ENCODE measurements at regions not wholly inside any gene's neighbourhood (a gene's known extent, or its start where the extent isn't known, plus 50 kb on each side); places are given as distances from the start of the nearest gene placed in this dataset.

DNA sequence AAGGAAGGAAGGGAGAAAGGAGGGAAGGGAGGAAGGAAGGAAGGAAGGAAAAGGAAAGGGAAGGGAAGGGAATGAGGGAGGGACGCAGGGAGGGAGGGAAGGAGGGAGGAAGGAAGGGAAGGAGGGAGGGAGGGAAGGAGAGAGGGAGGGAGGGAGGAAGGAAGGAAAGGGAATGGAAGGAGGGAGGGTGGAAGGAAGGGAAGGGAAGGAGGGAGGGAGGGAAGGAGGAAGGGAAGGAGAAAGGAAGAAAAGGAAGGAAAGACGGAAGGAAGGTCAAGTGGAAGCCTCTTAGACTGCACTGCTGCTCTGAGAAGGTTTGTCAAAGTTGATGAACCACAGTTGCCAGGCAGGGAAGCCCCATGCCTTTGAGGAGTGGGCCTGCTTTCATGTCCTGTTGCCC lies 324.3 kb upstream of the ZFP64 start:
- DNase-seq (no peak), ATAC-seq (ENCODE audit: insufficient read depth, low read depth) (no peak)
- peaks cover 5% of the 10 kb centered on the region for H3K27me3 ChIP-seq (ENCODE audit: insufficient read depth, low read length, poor library complexity)
- no peaks in the 10 kb centered on the region for H3K9me3 ChIP-seq (ENCODE audit: insufficient read depth, low read length, severe bottlenecking)
- H3K9ac ChIP-seq (ENCODE audit: low read depth, low read length) = no peak overlapping the region
- H4K20me1 ChIP-seq (ENCODE audit: insufficient read depth, low read length) = no peaks in the 10 kb centered on the region
- no peak overlapping the region for H3K4me2 ChIP-seq (ENCODE audit: insufficient read depth, low read length)
- no peaks in the 10 kb centered on the region for H3K79me2 ChIP-seq (ENCODE audit: insufficient read depth, low read length)
- H3K27ac ChIP-seq (ENCODE audit: low read length) = no peak overlapping the region
- H3K4me1 ChIP-seq (ENCODE audit: insufficient read depth, low read length) = no peaks in the 10 kb centered on the region
- H3K36me3 ChIP-seq (ENCODE audit: insufficient read depth, low read length) = no peaks in the 10 kb centered on the region
- TF ChIP-seq, protein P1, sequence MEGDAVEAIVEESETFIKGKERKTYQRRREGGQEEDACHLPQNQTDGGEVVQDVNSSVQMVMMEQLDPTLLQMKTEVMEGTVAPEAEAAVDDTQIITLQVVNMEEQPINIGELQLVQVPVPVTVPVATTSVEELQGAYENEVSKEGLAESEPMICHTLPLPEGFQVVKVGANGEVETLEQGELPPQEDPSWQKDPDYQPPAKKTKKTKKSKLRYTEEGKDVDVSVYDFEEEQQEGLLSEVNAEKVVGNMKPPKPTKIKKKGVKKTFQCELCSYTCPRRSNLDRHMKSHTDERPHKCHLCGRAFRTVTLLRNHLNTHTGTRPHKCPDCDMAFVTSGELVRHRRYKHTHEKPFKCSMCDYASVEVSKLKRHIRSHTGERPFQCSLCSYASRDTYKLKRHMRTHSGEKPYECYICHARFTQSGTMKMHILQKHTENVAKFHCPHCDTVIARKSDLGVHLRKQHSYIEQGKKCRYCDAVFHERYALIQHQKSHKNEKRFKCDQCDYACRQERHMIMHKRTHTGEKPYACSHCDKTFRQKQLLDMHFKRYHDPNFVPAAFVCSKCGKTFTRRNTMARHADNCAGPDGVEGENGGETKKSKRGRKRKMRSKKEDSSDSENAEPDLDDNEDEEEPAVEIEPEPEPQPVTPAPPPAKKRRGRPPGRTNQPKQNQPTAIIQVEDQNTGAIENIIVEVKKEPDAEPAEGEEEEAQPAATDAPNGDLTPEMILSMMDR (IDR thresholded peaks at IDR 0.05; ENCODE audit: borderline replicate concordance, extremely low read depth, low read length, poor library complexity, severe bottlenecking) = no peak
- TF ChIP-seq EZH2 (IDR thresholded peaks at IDR 0.05; ENCODE audit: borderline replicate concordance, low read depth, low read length, severe bottlenecking) = no peak
- H2AFZ ChIP-seq (ENCODE audit: low read depth, low read length) = no peak overlapping the region
- H3K4me3 ChIP-seq (ENCODE audit: low read depth in 1 of 2, low read length in 2 of 2) = no peak overlapping the region

DNA sequence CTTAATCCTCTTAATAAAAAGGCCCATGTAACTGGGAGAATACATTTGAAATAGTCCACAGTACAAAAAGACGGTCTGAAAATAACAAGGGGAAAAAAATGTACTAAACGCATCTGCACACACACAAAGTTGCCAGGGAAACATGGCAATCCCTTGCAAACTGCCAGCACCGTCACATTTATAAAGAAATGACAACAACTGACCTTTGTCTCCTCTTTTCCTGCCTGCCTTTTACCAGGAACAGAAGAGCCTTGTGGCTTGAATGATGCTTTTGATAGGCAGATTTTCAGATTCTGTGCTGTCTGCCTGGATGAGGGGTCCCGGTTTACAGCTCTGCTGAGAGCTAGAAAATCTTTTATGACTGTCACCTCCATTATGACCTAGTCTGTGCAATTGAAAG lies 308.6 kb upstream of the ZFP64 start:
- Histone ChIP-seq H3K9ac (ENCODE audit: low read depth, low read length) (no peak overlapping the region), H4K20me1 (ENCODE audit: insufficient read depth, low read length) (no peaks in the 10 kb centered on the region), H3K27ac (ENCODE audit: low read length) (no peak overlapping the region), H3K27me3 (ENCODE audit: insufficient read depth, low read length, poor library complexity) (peaks cover 2% of the 10 kb centered on the region), H3K36me3 (ENCODE audit: insufficient read depth, low read length) (no peaks in the 10 kb centered on the region), H3K4me3 (ENCODE audit: low read depth in 1 of 2, low read length in 2 of 2) (no peak overlapping the region), H3K4me1 (ENCODE audit: insufficient read depth, low read length) (no peaks in the 10 kb centered on the region), H3K9me3 (ENCODE audit: insufficient read depth, low read length, severe bottlenecking) (no peaks in the 10 kb centered on the region), H3K4me2 (ENCODE audit: insufficient read depth, low read length) (no peak overlapping the region), H2AFZ (ENCODE audit: low read depth, low read length) (no peak overlapping the region), H3K79me2 (ENCODE audit: insufficient read depth, low read length) (no peaks in the 10 kb centered on the region)
- no peak for TF ChIP-seq EZH2 (IDR thresholded peaks at IDR 0.05; ENCODE audit: borderline replicate concordance, low read depth, low read length, severe bottlenecking)
- TF ChIP-seq, protein P1 (IDR thresholded peaks at IDR 0.05; ENCODE audit: borderline replicate concordance, extremely low read depth, low read length, poor library complexity, severe bottlenecking) = no peak
- ATAC-seq (ENCODE audit: insufficient read depth, low read depth) = no peak
- no peak for DNase-seq

DNA sequence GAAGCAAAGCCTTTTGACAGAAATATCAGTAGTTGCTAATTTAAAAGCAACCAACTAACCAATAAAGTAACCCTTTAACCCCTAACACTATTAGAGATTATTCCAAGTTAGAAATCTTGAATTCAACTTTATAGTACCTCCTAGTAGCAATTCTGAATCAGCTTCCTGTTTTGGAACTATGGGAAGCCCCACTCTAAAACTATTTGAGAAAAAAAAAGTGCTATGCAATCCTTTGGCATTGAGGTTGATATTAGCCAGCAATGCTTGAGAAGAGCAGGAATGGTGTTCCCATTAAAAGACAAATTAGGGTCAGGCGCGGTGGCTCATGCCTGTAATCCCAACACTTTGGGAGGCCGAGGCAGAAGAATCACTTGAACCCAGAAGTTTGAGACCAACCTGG lies 306.2 kb upstream of the ZFP64 start:
- no peak overlapping the region for H2AFZ ChIP-seq (ENCODE audit: low read depth, low read length)
- no peaks in the 10 kb centered on the region for H3K79me2 ChIP-seq (ENCODE audit: insufficient read depth, low read length)
- H3K27ac ChIP-seq (ENCODE audit: low read length) = no peak overlapping the region
- H3K36me3 ChIP-seq (ENCODE audit: insufficient read depth, low read length) = no peaks in the 10 kb centered on the region
- ATAC-seq (ENCODE audit: insufficient read depth, low read depth) (no peak), DNase-seq (no peak)
- H3K9ac ChIP-seq (ENCODE audit: low read depth, low read length) = no peak overlapping the region
- no peak overlapping the region for H3K4me3 ChIP-seq (ENCODE audit: low read depth in 1 of 2, low read length in 2 of 2)
- no peaks in the 10 kb centered on the region for H3K9me3 ChIP-seq (ENCODE audit: insufficient read depth, low read length, severe bottlenecking)
- no peaks in the 10 kb centered on the region for H4K20me1 ChIP-seq (ENCODE audit: insufficient read depth, low read length)
- H3K27me3 ChIP-seq (ENCODE audit: insufficient read depth, low read length, poor library complexity) = peaks cover 23% of the 10 kb centered on the region
- no peak overlapping the region for H3K4me2 ChIP-seq (ENCODE audit: insufficient read depth, low read length)
- no peak for TF ChIP-seq EZH2 (IDR thresholded peaks at IDR 0.05; ENCODE audit: borderline replicate concordance, low read depth, low read length, severe bottlenecking)
- TF ChIP-seq, protein P1 (IDR thresholded peaks at IDR 0.05; ENCODE audit: borderline replicate concordance, extremely low read depth, low read length, poor library complexity, severe bottlenecking) = no peak
- H3K4me1 ChIP-seq (ENCODE audit: insufficient read depth, low read length) = no peaks in the 10 kb centered on the region

DNA sequence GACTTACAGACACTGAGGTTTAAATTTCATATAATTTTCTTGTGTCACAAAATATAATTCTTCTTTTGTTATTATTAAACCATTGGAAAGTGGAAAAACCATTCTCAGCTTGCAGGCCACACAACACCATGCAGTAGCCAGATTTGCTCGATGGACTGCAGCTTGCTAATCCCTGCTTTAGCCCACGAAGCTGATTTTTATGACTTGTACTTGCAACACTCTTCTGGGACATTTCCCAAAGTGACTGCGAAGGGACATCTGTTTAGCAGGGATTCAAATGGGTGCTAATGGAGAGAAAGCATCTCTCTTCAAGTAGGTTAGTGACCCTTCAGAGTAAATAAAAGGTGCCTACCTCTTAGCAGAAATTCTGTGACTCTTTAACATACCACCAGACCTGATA lies 304.6 kb upstream of the ZFP64 start:
- Histone ChIP-seq H3K9ac (ENCODE audit: low read depth, low read length) (no peak overlapping the region), H3K4me3 (ENCODE audit: low read depth in 1 of 2, low read length in 2 of 2) (no peak overlapping the region), H3K9me3 (ENCODE audit: insufficient read depth, low read length, severe bottlenecking) (no peaks in the 10 kb centered on the region), H3K27me3 (ENCODE audit: insufficient read depth, low read length, poor library complexity) (peaks cover 28% of the 10 kb centered on the region), H3K4me2 (ENCODE audit: insufficient read depth, low read length) (no peak overlapping the region), H3K4me1 (ENCODE audit: insufficient read depth, low read length) (no peaks in the 10 kb centered on the region), H2AFZ (ENCODE audit: low read depth, low read length) (no peak overlapping the region), H3K36me3 (ENCODE audit: insufficient read depth, low read length) (no peaks in the 10 kb centered on the region), H4K20me1 (ENCODE audit: insufficient read depth, low read length) (no peaks in the 10 kb centered on the region), H3K79me2 (ENCODE audit: insufficient read depth, low read length) (no peaks in the 10 kb centered on the region), H3K27ac (ENCODE audit: low read length) (no peak overlapping the region)
- TF ChIP-seq EZH2 (IDR thresholded peaks at IDR 0.05; ENCODE audit: borderline replicate concordance, low read depth, low read length, severe bottlenecking) = no peak
- TF ChIP-seq, protein P1 (IDR thresholded peaks at IDR 0.05; ENCODE audit: borderline replicate concordance, extremely low read depth, low read length, poor library complexity, severe bottlenecking) = no peak
- ATAC-seq (ENCODE audit: insufficient read depth, low read depth) = no peak
- DNase-seq = no peak
